IPS DF 4.7 (cell line): ENCODE measurements at regions not wholly inside any gene's neighbourhood (a gene's known extent, or its start where the extent isn't known, plus 50 kb on each side); places are given as distances from the start of the nearest gene placed in this dataset.

Source experiments
- DNase-seq: peaks from one replicate; pipeline ENCODE4 v3.0.0-alpha.2; 2013; ENCODE audit warnings: low spot score; ENCODE audit errors: extremely low read depth

- DNase-seq = no peak
Measured at GRCh38 chr13:39938596-39938995, 283.1 kb downstream of the COG6 start.

- no peak for DNase-seq
Measured at GRCh38 chr13:39941236-39941635, 285.8 kb downstream of the COG6 start.

- DNase-seq = no peak
Measured at GRCh38 chr13:39941911-39942551, 286.6 kb downstream of the COG6 start.

GRCh38 chr13:39942552-39943273 lies 287.3 kb downstream of the COG6 start:
- DNase-seq = peak; percentile 66

GRCh38 chr13:39943711-39944110 lies 288.2 kb downstream of the COG6 start:
- DNase-seq = no peak

GRCh38 chr13:39945226-39945625 lies 289.8 kb downstream of the COG6 start:
- DNase-seq = no peak

- DNase-seq = no peak
Measured at GRCh38 chr13:39946769-39947168, 291.3 kb downstream of the COG6 start.

- no peak for DNase-seq
Measured at GRCh38 chr13:39951301-39951700, 295.8 kb downstream of the COG6 start.

GRCh38 chr13:39952249-39953233 lies 297.1 kb downstream of the COG6 start:
- no peak for DNase-seq

GRCh38 chr13:39954476-39954875 lies 299.0 kb downstream of the COG6 start:
- no peak for DNase-seq

GRCh38 chr13:39955560-39955959 lies 300.1 kb downstream of the COG6 start:
- DNase-seq = no peak

GRCh38 chr13:39956036-39956435 lies 300.6 kb downstream of the COG6 start:
- DNase-seq = no peak

GRCh38 chr13:39957868-39958677 lies 302.6 kb downstream of the COG6 start:
- DNase-seq = no peak

- no peak for DNase-seq
Measured at GRCh38 chr13:39959497-39960144, 304.2 kb downstream of the COG6 start.

- no peak for DNase-seq
Measured at GRCh38 chr13:39960191-39960590, 304.7 kb downstream of the COG6 start.

- no peak for DNase-seq
Measured at GRCh38 chr13:39961036-39961435, 305.6 kb downstream of the COG6 start.

- DNase-seq = no peak
Measured at GRCh38 chr13:39963612-39964011, 308.1 kb downstream of the COG6 start.

GRCh38 chr13:39965309-39965708 lies 309.8 kb downstream of the COG6 start:
- DNase-seq = no peak

- no peak for DNase-seq
Measured at GRCh38 chr13:39967199-39967959, 311.9 kb downstream of the COG6 start.
